ENCODE measurements at regions not wholly inside any gene's neighbourhood (a gene's known extent, or its start where the extent isn't known, plus 50 kb on each side); places are given as distances from the start of the nearest gene placed in this dataset.
"Not testable (repeated sequence)": the region's sequence is repeated elsewhere in the genome, so short reads cannot be mapped to it uniquely, and the experiment has no call there.

DNA sequence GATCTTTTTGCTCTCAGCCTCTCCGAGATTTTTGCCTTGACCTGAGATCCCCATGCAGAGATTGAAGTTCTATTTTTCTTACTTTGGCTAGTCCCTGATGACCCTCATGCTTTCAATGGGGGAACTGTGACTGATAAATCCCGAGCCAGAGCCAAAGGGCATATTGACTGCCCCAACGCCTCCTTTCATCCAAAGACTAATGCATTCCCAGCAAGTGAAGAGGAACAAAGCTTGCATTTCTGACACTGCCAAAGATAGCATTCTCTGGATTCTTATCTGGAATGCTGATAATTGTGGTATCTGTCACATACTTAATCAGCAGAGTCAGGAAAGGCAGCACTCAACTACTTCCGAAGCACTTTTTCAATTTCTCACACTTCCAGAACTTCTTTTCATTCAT lies 152.3 kb upstream of the EGLN3 start:
- no peak for DNase-seq (ENCODE audit: low read depth in 2 of 3, low spot score in 2 of 3)

- DNase-seq (ENCODE audit: low read depth in 2 of 3, low spot score in 2 of 3), result no peak
Observed at GRCh38 chr14:34099635-34100034, 148.8 kb upstream of the EGLN3 start.

DNA sequence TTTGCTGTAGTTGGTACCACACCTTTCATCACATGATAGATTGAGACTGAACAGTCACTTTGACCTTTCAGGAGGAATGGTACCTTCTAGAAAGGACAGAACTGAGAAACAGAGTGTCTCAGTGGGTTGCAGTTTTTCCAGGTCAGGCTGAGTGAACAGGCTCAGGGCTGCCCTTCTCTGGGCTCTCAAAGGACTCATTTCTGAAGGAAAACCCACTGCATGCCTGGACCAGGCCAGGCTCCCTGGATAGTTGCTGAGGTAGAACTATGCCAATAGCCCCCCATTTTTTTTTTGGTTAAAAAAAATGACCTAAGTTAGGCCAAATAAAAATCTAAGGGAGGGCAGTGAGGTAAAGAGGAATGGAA lies 148.1 kb upstream of the EGLN3 start:
- DNase-seq (ENCODE audit: low read depth in 2 of 3, low spot score in 2 of 3), result no peak

DNA sequence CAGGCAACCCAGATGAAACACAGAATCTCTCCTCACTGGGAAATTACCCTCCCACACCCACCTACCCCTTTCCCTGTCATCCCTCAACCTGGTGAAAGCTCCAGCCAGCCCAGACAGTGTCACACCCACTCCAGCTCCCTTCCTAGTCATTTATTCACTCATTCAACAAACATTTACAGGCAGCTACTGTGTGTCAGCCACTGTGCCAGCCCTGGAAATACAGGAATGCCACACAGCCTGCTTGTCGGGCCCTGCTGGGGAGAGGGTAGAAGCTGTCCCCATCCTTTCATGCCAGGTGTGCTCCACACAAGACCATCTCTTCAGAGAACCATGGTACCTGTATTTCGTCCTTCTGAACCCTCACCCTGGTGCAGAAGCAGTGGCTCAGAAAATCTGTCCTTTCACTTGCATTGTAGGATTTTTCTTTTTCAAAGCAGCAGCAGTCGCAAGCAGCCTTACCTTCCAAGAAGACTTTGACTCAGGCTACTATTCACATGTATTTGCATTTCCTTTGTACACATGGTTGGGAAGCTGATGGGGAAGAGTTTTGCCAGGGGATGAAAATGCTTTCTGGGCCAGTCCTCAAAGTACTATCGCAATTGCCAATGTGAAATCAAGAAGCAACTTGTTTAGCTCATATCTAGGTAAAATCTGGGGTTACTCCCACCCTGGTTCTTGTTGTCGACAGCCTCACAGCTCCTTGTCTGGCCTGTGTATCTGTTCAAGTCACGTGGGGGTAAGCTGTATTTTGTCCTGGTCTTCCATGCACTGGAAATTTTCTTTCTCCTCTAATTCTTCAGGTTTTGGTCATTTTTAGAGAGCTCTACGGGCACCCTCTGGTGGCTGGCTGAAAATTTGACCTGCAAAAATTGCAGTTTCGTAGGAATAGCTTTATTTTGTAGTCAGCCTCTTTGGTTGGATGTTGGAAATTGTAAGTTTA lies 147.4 kb upstream of the EGLN3 start:
- no peak for DNase-seq (ENCODE audit: low read depth in 2 of 3, low spot score in 2 of 3)

- DNase-seq (ENCODE audit: low read depth in 2 of 3, low spot score in 2 of 3), result no peak
Observed at GRCh38 chr14:34097644-34098043, 146.8 kb upstream of the EGLN3 start.

DNA sequence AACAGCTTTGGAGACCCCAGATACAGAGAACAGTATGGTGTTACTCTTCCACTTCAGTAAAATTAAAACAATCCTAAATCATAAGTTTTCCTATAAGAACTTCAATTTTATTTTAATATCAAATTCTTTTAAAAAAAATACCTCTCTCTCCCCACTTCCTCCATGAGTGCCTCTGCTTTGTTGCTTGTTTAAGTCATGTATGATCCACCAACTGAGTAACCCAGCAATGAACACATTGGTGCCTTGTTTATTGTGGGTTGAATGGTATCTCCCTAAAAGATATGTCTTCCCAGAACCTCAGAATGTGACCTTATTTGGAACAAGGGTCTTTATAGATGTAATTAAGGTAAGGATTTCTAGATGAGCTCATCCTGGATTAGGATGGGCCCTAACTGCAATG lies 143.5 kb upstream of the EGLN3 start:
- no peak for DNase-seq (ENCODE audit: low read depth in 2 of 3, low spot score in 2 of 3)

DNA sequence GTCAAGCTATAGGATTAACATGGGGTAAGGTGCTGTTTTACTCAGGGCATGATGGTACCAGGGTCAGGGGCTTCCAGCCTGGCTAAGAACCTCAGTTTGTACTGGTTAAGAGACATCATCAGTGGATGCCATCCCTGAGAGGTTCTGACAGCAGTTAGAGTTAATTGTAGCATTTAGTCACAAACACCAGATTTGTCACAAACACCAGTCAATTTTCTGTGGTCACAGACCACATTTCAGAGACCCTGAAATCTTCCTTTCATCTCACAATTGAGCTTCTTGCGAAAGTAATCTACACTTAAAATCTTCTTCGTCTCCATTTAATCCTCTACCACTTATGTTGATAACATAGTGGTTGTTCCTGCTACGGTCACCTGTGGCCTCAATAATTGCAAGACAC lies 143.0 kb upstream of the EGLN3 start:
- DNase-seq (ENCODE audit: low read depth in 2 of 3, low spot score in 2 of 3), result no peak

DNA sequence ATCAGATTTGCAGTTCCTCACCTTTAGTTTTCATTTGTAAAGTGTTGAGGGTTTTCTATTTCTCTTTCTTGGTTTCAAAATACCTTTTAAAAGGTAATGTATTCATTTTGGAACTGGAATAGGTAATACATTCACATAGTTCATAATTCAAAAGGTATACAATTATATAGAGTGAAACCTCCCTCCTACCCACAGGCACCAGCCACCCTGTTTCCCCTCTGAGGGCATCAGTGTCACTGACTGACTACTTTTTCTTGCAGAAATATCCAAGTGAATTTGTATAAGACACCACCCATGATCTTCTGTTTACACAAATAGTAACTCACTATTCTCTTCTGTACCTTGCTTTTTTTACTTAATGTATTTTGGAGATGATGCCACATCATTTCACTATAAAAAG lies 139.6 kb upstream of the EGLN3 start:
- no peak for DNase-seq (ENCODE audit: low read depth in 2 of 3, low spot score in 2 of 3)

- DNase-seq (ENCODE audit: low read depth in 2 of 3, low spot score in 2 of 3), result no peak
Observed at GRCh38 chr14:34088914-34089313, 138.0 kb upstream of the EGLN3 start.

- no peak for DNase-seq (ENCODE audit: low read depth in 2 of 3, low spot score in 2 of 3)
Observed at GRCh38 chr14:34087571-34087970, 136.7 kb upstream of the EGLN3 start.

DNA sequence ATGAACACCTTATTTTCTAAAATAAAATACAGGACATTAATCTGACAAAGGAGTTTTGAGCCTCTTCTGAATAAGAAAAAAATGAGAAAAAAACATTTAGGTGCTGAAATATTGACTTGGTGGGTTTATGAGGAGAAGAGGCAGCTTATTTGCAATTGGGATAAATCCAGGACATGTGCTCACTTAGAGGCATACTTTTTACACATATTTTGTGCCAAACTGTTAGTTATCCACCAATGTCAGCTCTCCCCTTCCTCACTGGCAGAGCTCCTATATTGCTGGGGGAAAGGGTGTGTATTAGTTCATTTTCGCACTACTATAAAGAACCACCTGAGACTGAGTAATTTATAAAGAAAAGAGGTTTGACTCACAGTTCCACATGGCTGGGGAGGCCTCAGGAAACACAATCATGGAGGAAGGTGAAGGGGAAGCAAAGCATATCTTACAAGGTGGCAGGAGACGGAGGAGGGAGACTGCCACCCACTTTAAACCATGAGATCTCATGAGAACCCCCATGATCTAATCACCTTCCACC lies 135.4 kb upstream of the EGLN3 start:
- DNase-seq (ENCODE audit: low read depth in 2 of 3, low spot score in 2 of 3), result no peak

DNA sequence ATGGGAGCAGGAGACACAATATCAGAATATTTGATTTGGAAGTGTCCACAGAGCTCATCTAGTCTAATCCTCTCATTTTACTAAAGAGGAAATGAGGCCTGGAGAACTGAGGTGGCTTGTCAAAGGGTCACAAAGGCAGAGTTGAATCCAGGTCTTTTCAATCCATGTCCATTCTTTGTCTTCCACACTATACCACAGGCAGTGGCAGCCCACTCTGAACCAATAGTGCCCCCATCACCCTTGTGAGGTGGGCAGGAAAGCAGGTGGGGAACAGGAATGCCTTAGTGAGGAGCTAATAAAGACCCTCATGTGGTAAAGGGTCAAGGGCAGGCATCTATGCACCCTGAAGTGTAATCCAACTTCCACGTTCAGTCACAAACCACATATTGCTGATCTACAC lies 134.8 kb upstream of the EGLN3 start:
- DNase-seq (ENCODE audit: low read depth in 2 of 3, low spot score in 2 of 3), result no peak

DNA sequence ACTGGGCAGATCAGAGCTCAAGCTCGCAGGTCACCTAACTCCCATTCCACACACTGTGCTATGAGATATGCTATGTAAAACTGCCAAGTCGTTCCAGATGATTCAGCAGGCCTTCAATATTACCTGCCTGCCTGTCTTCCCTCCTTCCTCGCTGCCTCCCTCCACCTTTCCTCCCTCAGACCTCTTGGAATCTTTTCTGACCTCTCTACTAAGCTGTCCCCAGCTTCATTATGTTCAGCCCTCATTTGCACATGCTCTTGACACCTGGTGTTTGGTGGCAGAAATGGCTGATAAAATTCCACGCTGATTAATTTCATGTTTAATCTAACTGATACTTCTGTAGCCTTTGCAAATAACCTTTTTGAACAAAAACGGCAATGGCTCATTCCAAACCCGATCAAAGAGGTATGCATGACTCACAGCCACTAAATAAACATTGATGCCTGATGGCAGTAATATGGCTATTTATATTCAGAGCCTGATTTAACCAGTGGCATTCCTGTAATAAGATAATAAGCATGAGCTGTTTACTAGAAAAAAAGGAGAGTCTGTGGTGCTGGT lies 130.8 kb upstream of the EGLN3 start:
- DNase-seq (ENCODE audit: low read depth in 2 of 3, low spot score in 2 of 3), result no peak

- DNase-seq (ENCODE audit: low read depth in 2 of 3, low spot score in 2 of 3), result no peak
Observed at GRCh38 chr14:34081101-34081575, 130.3 kb upstream of the EGLN3 start.

- DNase-seq (ENCODE audit: low read depth in 2 of 3, low spot score in 2 of 3), result not testable (repeated sequence)
Observed at GRCh38 chr14:34079643-34080042, 128.8 kb upstream of the EGLN3 start.

DNA sequence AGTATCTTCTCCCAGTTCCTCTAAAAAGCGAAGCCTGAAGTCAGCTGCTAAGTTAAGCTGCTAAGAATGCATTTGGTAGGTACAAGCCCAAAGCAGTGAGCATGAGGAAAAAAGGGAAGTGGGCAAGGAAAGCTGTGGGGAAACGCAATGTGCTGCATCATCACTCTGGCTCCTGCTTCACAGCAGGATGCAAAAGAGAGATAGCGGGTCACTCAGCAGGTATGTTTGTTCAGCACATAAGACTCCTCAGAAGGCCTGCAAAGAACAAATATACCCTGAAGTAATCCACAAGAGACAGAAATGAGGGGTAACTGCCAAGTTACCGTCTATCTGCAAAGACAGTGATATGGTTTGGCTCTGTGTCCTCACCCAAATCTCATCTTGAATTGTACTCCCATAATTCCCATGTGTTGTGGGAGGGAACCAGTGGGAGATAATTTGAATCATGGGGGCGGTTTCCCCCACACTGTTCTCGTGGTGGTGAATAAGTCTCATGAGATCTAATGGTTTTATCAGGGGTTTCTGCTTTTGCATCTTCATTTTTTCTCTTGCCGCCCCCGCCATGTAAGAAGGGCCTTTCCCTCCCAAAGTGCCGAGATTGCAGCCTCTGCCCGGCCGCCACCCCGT lies 127.4 kb upstream of the EGLN3 start:
- DNase-seq (ENCODE audit: low read depth in 2 of 3, low spot score in 2 of 3), result no peak

- no peak for DNase-seq (ENCODE audit: low read depth in 2 of 3, low spot score in 2 of 3)
Observed at GRCh38 chr14:34075826-34076225, 125.0 kb upstream of the EGLN3 start.

DNA sequence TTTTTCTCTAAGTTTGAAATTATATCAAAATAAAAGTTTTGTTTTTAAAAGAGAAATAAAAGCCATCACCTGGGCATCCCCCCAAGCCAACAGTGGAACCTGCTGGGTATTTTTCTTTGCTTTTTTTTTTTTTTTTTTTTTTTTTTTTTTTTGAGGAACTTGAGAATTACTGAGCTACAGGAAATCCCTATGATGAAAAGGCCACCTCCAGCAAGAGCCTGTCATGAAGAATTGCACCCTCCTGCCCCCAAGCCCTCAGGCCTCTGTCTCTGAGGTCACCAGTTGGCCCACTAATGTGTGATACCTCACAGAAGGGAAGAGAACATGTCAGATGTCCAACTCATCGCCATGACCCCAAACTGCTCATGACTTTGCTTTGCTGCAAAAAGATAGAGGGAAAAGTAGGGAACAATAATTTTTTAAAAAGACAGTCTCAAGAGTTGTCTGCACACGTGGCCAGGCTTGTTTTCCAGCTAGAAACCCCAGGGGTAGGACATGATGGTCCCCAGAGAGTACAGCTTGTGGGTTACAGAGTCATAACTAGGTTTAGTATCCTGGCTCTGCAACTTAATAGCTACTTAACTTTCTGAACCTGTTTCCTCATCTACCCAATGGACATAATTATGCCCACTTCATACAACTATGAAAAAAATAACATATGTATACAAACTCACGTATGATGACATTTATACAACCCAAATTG lies 124.3 kb upstream of the EGLN3 start:
- DNase-seq (ENCODE audit: low read depth in 2 of 3, low spot score in 2 of 3), result no peak

DNA sequence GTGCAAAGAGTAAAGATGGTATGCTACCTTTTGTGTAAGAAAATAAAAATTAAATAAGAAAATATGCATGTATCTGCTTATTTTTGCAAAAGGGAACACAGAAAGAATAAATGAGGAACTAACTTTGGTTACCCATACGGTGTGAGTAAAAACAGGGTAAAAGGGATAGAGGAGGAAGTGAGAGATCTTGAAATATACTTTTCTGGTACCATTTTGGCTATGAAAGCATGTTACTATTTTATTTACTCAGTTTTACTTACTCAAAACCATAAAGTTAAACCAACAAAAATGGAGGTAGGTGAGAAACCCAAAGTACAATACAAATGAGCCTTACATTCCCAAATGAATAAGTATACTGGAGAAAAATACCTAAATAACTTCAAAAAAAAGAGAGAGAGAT lies 122.0 kb upstream of the EGLN3 start:
- DNase-seq (ENCODE audit: low read depth in 2 of 3, low spot score in 2 of 3), result no peak

DNA sequence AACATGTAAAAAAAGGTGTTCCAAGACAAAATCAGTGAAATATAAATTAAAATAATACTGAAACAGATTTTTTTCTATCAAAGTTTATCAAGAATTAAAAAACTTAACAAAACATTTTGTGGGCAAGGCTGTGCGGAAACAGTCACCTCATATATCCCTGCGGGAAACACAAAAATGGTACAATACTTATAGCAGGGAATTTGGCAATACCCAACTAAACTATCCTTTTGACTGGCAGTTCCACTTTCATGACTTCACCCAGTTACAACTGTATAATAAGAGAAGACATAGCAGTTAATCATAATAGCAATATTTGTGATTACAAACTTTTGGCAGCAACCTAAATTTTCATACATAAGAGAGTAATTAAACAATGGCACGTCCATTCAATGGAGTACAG lies 121.5 kb upstream of the EGLN3 start:
- DNase-seq (ENCODE audit: low read depth in 2 of 3, low spot score in 2 of 3), result no peak

- DNase-seq (ENCODE audit: low read depth in 2 of 3, low spot score in 2 of 3), result no peak
Observed at GRCh38 chr14:34070917-34071407, 120.1 kb upstream of the EGLN3 start.
